Kidney (tissue), 13 donors: ENCODE measurements at regions not wholly inside any gene's neighbourhood (a gene's known extent, or its start where the extent isn't known, plus 50 kb on each side); places are given as distances from the start of the nearest gene placed in this dataset.

Experiments
- DNase-seq, 5 donors: peaks; one replicate each; pipeline ENCODE4 v3.0.0-alpha.2; 2013 to 2020
- FAIRE-seq: peaks from 2 replicates; lab custom pipeline; 2012; peaks lifted over from hg19 to GRCh38; lab: Jason Lieb, UNC
- H3K27ac ChIP-seq, 2 donors: one replicate each; pipeline ENCODE4 v1.7.0; 2013; ENCODE audit warnings: low read depth in 2 of 2, low read length in 2 of 2, inconsistent platforms in 1 of 2
- H3K27me3 ChIP-seq: one replicate; pipeline ENCODE4 v1.7.1; 2013; ENCODE audit warnings: low read length, inconsistent platforms; ENCODE audit not compliant: control insufficient read depth, insufficient read depth
- H3K36me3 ChIP-seq, 3 donors: one replicate each; pipeline versions ENCODE4 v1.7.0 to v1.7.1; 2013; ENCODE audit warnings: low read length in 3 of 3, control low read depth in 1 of 3, inconsistent platforms in 1 of 3; ENCODE audit not compliant: insufficient read depth in 3 of 3, control insufficient read depth in 2 of 3
- H3K4me1 ChIP-seq, 3 donors: one replicate each; pipeline versions ENCODE4 v1.7.0 to v1.7.1; 2013; ENCODE audit warnings: low read length in 3 of 3, inconsistent platforms in 1 of 3, low read depth in 1 of 3; ENCODE audit not compliant: control insufficient read depth in 2 of 3, insufficient read depth in 2 of 3
- H3K4me3 ChIP-seq, 3 donors: one replicate each; pipeline versions ENCODE4 v1.7.0 to v1.8.1; 2013; ENCODE audit warnings: low read length in 3 of 3, control low read depth in 1 of 3, inconsistent platforms in 1 of 3
- H3K9ac ChIP-seq, 3 donors: one replicate each; pipeline versions ENCODE4 v1.7.0 to v1.7.1; 2013; ENCODE audit warnings: low read length in 3 of 3, control low read depth in 1 of 3, inconsistent platforms in 1 of 3
- H3K9me3 ChIP-seq, 3 donors: one replicate each; pipeline versions ENCODE4 v1.7.0 to v1.7.1; 2013; ENCODE audit warnings: low read length in 3 of 3, control low read depth in 1 of 3, inconsistent platforms in 1 of 3; ENCODE audit not compliant: control insufficient read depth in 2 of 3, insufficient read depth in 1 of 3
- CTCF ChIP-seq: IDR thresholded peaks from 3 replicates; pipeline ENCODE4 v1.5.1; 2012; ENCODE audit warnings: mild to moderate bottlenecking, moderate library complexity, borderline replicate concordance; ENCODE audit not compliant: insufficient read depth; ENCODE audit errors: extremely low read depth
- intact Hi-C: fragments of 100-400 bp; cut with DNase I; formaldehyde crosslinking; loops from one replicate; pipeline ENCODE4 v1.11.1; 2022
- donor health status: control.
- donor health status: control.
- donor health status: control.
- donor health status: control.
- donor health status: control.
- donor health status: DM: yes; HTN: yes; CAD: no.
- donor health status: Normal renal cell carcinoma (clear cell type).

- no peak for TF ChIP-seq CTCF
- Histone ChIP-seq H3K4me3 (no peak overlapping the region), H3K9me3 (no peaks in the 10 kb centered on the region), H3K27me3 (no peaks in the 10 kb centered on the region), H3K27ac (no peak overlapping the region), H3K9ac (no peak overlapping the region), H3K36me3 (no peaks in the 10 kb centered on the region), H3K4me1 (peaks cover 0 to 4% (median 2%) of the 10 kb centered on the region in 3 donors)
- FAIRE-seq (no peak), DNase-seq (no peak)
- intact Hi-C loops = no loop called here
These were observed 254.8 kb upstream of the ZNF32 start for GRCh38 chr10:43903451-43903850.

GRCh38 chr10:43902842-43903241, 254.2 kb upstream of the ZNF32 start:
- Histone ChIP-seq H3K36me3 (no peaks in the 10 kb centered on the region), H3K4me1 (peaks cover 0 to 4% (median 2%) of the 10 kb centered on the region in 3 donors), H3K27me3 (no peaks in the 10 kb centered on the region), H3K4me3 (no peak overlapping the region), H3K9ac (no peak overlapping the region), H3K9me3 (no peaks in the 10 kb centered on the region), H3K27ac (no peak overlapping the region)
- FAIRE-seq = no peak
- no peak for TF ChIP-seq CTCF
- intact Hi-C loops = no loop called here
- DNase-seq = no peak

GRCh38 chr10:43901744-43902504, 253.2 kb upstream of the ZNF32 start:
- Histone ChIP-seq H3K4me1 (peaks cover 0 to 4% (median 2%) of the 10 kb centered on the region in 3 donors), H3K27me3 (no peaks in the 10 kb centered on the region), H3K4me3 (no peak overlapping the region), H3K27ac (no peak overlapping the region), H3K9me3 (no peaks in the 10 kb centered on the region), H3K9ac (no peak overlapping the region), H3K36me3 (no peaks in the 10 kb centered on the region)
- FAIRE-seq = no peak
- no peak for TF ChIP-seq CTCF
- no peak for DNase-seq
- intact Hi-C loops = no loop called here

- Histone ChIP-seq H3K27me3 (no peaks in the 10 kb centered on the region), H3K27ac (no peak overlapping the region), H3K4me1 (peaks cover 0 to 4% (median 2%) of the 10 kb centered on the region in 3 donors), H3K4me3 (no peak overlapping the region), H3K36me3 (no peaks in the 10 kb centered on the region), H3K9ac (no peak overlapping the region), H3K9me3 (no peaks in the 10 kb centered on the region)
- FAIRE-seq = no peak
- no peak for TF ChIP-seq CTCF
- intact Hi-C loops = no loop called here
- no peak for DNase-seq
These were observed 252.6 kb upstream of the ZNF32 start for GRCh38 chr10:43901302-43901701.
